IMR-90 (cell line): ENCODE measurements at regions not wholly inside any gene's neighbourhood (a gene's known extent, or its start where the extent isn't known, plus 50 kb on each side); places are given as distances from the start of the nearest gene placed in this dataset.

ENCODE experiments used
- ATAC-seq: fragments of 200-7000 bp; cut with Tn5 transposase; 2 replicates; pipeline ENCODE4 v1.9.1; 2020; ENCODE audit warnings: low read depth, mild to moderate bottlenecking, moderate library complexity
- BruUV-seq: library from RNA; stranded (reverse); fragments of 400-500 nt; replicated peaks from 2 replicates; lab custom pipeline; 2021; lab: Mats Ljungman, UMichigan
- CTCF ChIA-PET: fragments of 300-600 bp; formaldehyde crosslinking; extraction: SDS; loops from one replicate; lab custom pipeline; 2021; ENCODE audit warnings: antibody characterized with exemption; lab: Yijun Ruan, JAX
- POLR2A ChIA-PET: fragments of 300-600 bp; sonication (Branson Sonifier 250); formaldehyde crosslinking; loops from one replicate; lab custom pipeline; 2022; ENCODE audit warnings: antibody characterized with exemption; ENCODE audit not compliant: unreplicated experiment; lab: Charles Lee
- DNase-seq: peaks from one replicate; pipeline ENCODE4 v3.0.0; 2013
- H2AFZ ChIP-seq: replicated peaks from 2 replicates; pipeline ENCODE3; 2013; ENCODE audit warnings: low read length, mild to moderate bottlenecking; ENCODE audit not compliant: poor library complexity
- H2AK5ac ChIP-seq: 2 replicates; pipeline ENCODE4 v1.6.1; 2013; ENCODE audit warnings: low read depth, low read length, inconsistent platforms
- H2AK9ac ChIP-seq: replicated peaks from 2 replicates; pipeline ENCODE3; 2013; ENCODE audit warnings: mild to moderate bottlenecking, low read depth, low read length, moderate library complexity; ENCODE audit not compliant: poor library complexity
- H2BK120ac ChIP-seq: 2 replicates; pipeline ENCODE4 v1.6.1; 2013; ENCODE audit warnings: low read depth, low read length, inconsistent platforms
- H2BK15ac ChIP-seq: 3 replicates; pipeline ENCODE4 v1.6.1; 2013; ENCODE audit warnings: low read depth, low read length, inconsistent platforms
- H2BK20ac ChIP-seq: 2 replicates; pipeline ENCODE4 v1.6.1; 2013; ENCODE audit warnings: low read depth, mild to moderate bottlenecking, inconsistent platforms, low read length, moderate library complexity
- H2BK5ac ChIP-seq: 2 replicates; pipeline ENCODE4 v1.6.1; 2013; ENCODE audit warnings: mild to moderate bottlenecking, low read depth, low read length, inconsistent platforms; ENCODE audit not compliant: poor library complexity, severe bottlenecking
- H3K14ac ChIP-seq: replicated peaks from 2 replicates; pipeline ENCODE4 v1.6.1; 2013; ENCODE audit warnings: low read depth, low read length, inconsistent platforms
- H3K18ac ChIP-seq: 2 replicates; pipeline ENCODE4 v1.6.1; 2013; ENCODE audit warnings: low read depth, low read length, control low read depth
- H3K23ac ChIP-seq: 2 replicates; pipeline ENCODE4 v1.6.1; 2013; ENCODE audit warnings: low read depth, low read length, inconsistent platforms
- H3K27ac ChIP-seq: 2 replicates; pipeline ENCODE4 v1.5.1; 2013; ENCODE audit warnings: mild to moderate bottlenecking, control low read depth, low read length; ENCODE audit not compliant: insufficient read depth
- H3K27me3 ChIP-seq: 2 replicates; pipeline ENCODE4 v1.6.1; 2013; ENCODE audit warnings: low read length; ENCODE audit not compliant: control insufficient read depth, insufficient read depth
- H3K36me3 ChIP-seq: 2 replicates; pipeline ENCODE4 v1.6.1; 2013; ENCODE audit warnings: low read length, mixed read lengths; ENCODE audit not compliant: control insufficient read depth, insufficient read depth
- H3K4ac ChIP-seq: 2 replicates; pipeline ENCODE4 v1.6.1; 2013; ENCODE audit warnings: low read depth, low read length, inconsistent platforms
- H3K4me1 ChIP-seq: 2 replicates; pipeline ENCODE4 v1.6.1; 2013; ENCODE audit warnings: low read length, mixed read lengths; ENCODE audit not compliant: control insufficient read depth, insufficient read depth
- H3K4me2 ChIP-seq: 2 replicates; pipeline ENCODE4 v1.6.1; 2013; ENCODE audit warnings: low read depth, mild to moderate bottlenecking, control low read depth, low read length, moderate library complexity
- H3K4me3 ChIP-seq: 2 replicates; pipeline ENCODE4 v1.5.1; 2013; ENCODE audit warnings: low read depth, mild to moderate bottlenecking, control low read depth, low read length, moderate library complexity; ENCODE audit not compliant: insufficient read depth
- H3K56ac ChIP-seq: 2 replicates; pipeline ENCODE4 v1.6.1; 2013; ENCODE audit warnings: low read length, inconsistent platforms; ENCODE audit not compliant: insufficient read depth; ENCODE audit errors: extremely low read depth
- H3K79me1 ChIP-seq, 2 experiments: 2 replicates each; pipeline ENCODE4 v1.6.1; 2013; ENCODE audit warnings: low read length in 2 of 2, inconsistent platforms in 1 of 2, low read depth in 1 of 2
- H3K9ac ChIP-seq: 2 replicates; pipeline ENCODE4 v1.6.1; 2013; ENCODE audit warnings: low read depth, low read length, control low read depth
- H3K9me1 ChIP-seq: 2 replicates; pipeline ENCODE4 v1.6.1; 2013; ENCODE audit warnings: low read length, inconsistent platforms; ENCODE audit not compliant: insufficient read depth
- H3K9me3 ChIP-seq: 2 replicates; pipeline ENCODE4 v1.6.1; 2013; ENCODE audit warnings: low read length; ENCODE audit not compliant: control insufficient read depth, insufficient read depth
- H4K20me1 ChIP-seq: 2 replicates; pipeline ENCODE4 v1.6.1; 2013; ENCODE audit warnings: low read length, inconsistent platforms; ENCODE audit not compliant: insufficient read depth
- H4K5ac ChIP-seq: 2 replicates; pipeline ENCODE4 v1.6.1; 2013; ENCODE audit warnings: mild to moderate bottlenecking, low read depth, low read length, control low read depth
- H4K8ac ChIP-seq, 2 experiments: 2 replicates each; pipeline ENCODE4 v1.6.1; 2013; ENCODE audit warnings: low read depth in 2 of 2, low read length in 2 of 2, control low read depth in 1 of 2, inconsistent platforms in 1 of 2
- H4K91ac ChIP-seq: 2 replicates; pipeline ENCODE4 v1.6.1; 2013; ENCODE audit warnings: low read depth, low read length, inconsistent platforms; ENCODE audit not compliant: insufficient read depth
- FOS ChIP-seq: fragments of 150-350 bp; IDR thresholded peaks from 2 replicates; pipeline ENCODE4 v1.6.1; 2016; ENCODE audit warnings: low read depth, low read length
- RCOR1 ChIP-seq: IDR thresholded peaks from 2 replicates; pipeline ENCODE4 v1.6.1; 2012; ENCODE audit warnings: mild to moderate bottlenecking, low read length, improper control_type of control experiment; ENCODE audit not compliant: insufficient replicate concordance
- RFX5 ChIP-seq: IDR thresholded peaks from 2 replicates; pipeline ENCODE4 v1.8.0; 2012; ENCODE audit warnings: low read depth, mild to moderate bottlenecking, low read length, moderate library complexity
- WGBS, 2 experiments: methylation state at CpG; one replicate each; pipeline versions ENCODE4 v1.1.5 to v1.1.7; 2013; ENCODE audit warnings: missing lambda C conversion rate in 2 of 2; ENCODE audit not compliant: insufficient read length in 1 of 2; ENCODE audit errors: extremely low coverage in 2 of 2; 5-methylcytosine and 5-hydroxymethylcytosine counted together
- dilution Hi-C: fragments of 300-500 bp; cut with HindIII; formaldehyde crosslinking; loops from one replicate; pipeline ENCODE4 v1.14.3; 2018; ENCODE audit warnings: low sequenced_read_pairs; ENCODE audit not compliant: unreplicated experiment
- in situ Hi-C: fragments of 300-500 bp; cut with MboI; formaldehyde crosslinking; loops from 3 replicates; pipeline ENCODE4 v1.14.3; 2019; ENCODE audit warnings: low sequenced_read_pairs, inconsistent platforms, mixed read lengths
- intact Hi-C: fragments of 100-400 bp; cut with micrococcal nuclease; formaldehyde crosslinking; loops from 2 replicates; pipeline ENCODE4 v1.10.0; 2022

GRCh38 chr19:28943651-28944050 is 269.3 kb downstream of the UQCRFS1 start:
- WGBS, 2 experiments: 80% methylated on average over 2 of the region's 8 CpGs; no CpG with 5 or more reads in 1 of the 2 experiments
- Histone ChIP-seq H3K4me1 (peaks cover 9% of the 10 kb centered on the region), H2AFZ (no peak overlapping the region), H2BK5ac (no peak overlapping the region), H3K27me3 (no peaks in the 10 kb centered on the region), H4K8ac (no peak overlapping the region), H3K27ac (no peak overlapping the region), H3K14ac (no peak overlapping the region), H2AK9ac (no peak overlapping the region), H3K9me3 (no peaks in the 10 kb centered on the region), H3K4me3 (no peak overlapping the region), H2BK20ac (no peak overlapping the region), H3K9me1 (no peaks in the 10 kb centered on the region), H3K4me2 (no peak overlapping the region), H3K79me1 (no peaks in the 10 kb centered on the region), H3K23ac (no peak overlapping the region), H2AK5ac (no peak overlapping the region), H4K5ac (no peak overlapping the region), H2BK120ac (no peak overlapping the region), H4K91ac (no peak overlapping the region), H3K9ac (no peak overlapping the region), H3K18ac (no peak overlapping the region), H3K4ac (no peak overlapping the region), H4K20me1 (no peaks in the 10 kb centered on the region), H3K36me3 (no peaks in the 10 kb centered on the region), H3K56ac (no peak overlapping the region), H2BK15ac (no peak overlapping the region)
- no TSS peak for BruUV-seq
- DNase-seq (no peak), ATAC-seq (no peak)
- ChIA-PET CTCF (no interaction called here), POLR2A (no interaction called here)
- intact Hi-C loops: no loop called here
- dilution Hi-C loops: no loop called here
- in situ Hi-C loops: no loop called here
- TF ChIP-seq RCOR1 (no peak), RFX5 (no peak), FOS (no peak)
